Inflammatory macrophage treated with lipopolysaccharide for 4 hours (primary cell): ENCODE measurements at regions not wholly inside any gene's neighbourhood (a gene's known extent, or its start where the extent isn't known, plus 50 kb on each side); places are given as distances from the start of the nearest gene placed in this dataset.

ENCODE experiments used
- DNase-seq: peaks from one replicate; pipeline ENCODE4 v3.0.0-alpha.2; 2020

- peak; percentile 38 for DNase-seq
Measured at GRCh38 chr2:12931186-12931844, 214.6 kb downstream of the TRIB2 start.

DNA sequence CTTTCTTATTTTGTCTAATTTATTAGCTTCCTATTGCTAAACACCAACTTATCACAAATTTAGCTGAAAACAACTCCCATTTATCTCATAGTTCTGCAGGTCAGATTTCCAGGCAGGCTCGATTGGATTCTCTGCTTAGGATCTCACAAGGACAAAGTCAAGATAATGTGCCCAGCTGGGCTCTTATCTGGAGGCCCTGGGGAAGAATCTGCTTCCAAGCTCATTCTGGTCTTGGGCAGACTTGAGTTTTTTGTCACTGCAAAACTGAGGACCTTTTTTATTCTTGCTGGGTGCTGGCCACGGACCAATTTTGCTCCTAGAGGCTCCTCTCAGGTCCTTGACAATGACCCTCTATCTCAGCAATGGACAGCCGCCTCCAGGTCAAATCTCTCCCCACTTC is 215.5 kb downstream of the TRIB2 start:
- DNase-seq, result no peak

- no peak for DNase-seq
Measured at GRCh38 chr2:12934146-12934756, 217.5 kb downstream of the TRIB2 start.

- DNase-seq, result no peak
Measured at GRCh38 chr2:12935222-12935621, 218.5 kb downstream of the TRIB2 start.

GRCh38 chr2:12935796-12936195 is 219.1 kb downstream of the TRIB2 start:
- no peak for DNase-seq

GRCh38 chr2:12941203-12941602 is 224.5 kb downstream of the TRIB2 start:
- DNase-seq, result no peak

GRCh38 chr2:12948231-12948960 is 231.7 kb downstream of the TRIB2 start:
- DNase-seq, result no peak

- DNase-seq, result no peak
Measured at GRCh38 chr2:12948961-12949353, 232.2 kb downstream of the TRIB2 start.

DNA sequence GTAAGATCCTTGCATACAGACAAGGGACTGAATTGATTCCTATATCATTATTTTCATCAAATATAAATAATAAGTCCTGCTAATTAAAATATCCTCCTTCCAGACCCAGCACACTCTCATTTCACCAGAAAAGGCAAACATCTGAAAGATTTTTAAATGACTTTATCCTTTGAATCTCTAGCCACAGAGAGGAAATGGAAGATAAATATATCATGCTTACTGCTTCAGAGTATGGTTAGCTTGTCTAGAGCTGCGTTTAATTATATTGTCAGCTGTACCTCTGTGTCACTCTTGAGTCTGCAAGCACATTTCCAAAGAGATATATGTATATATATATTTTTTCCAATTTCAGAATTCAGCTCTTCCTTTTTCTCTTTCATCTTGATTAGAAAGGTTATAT is 232.7 kb downstream of the TRIB2 start:
- no peak for DNase-seq

GRCh38 chr2:12950174-12950573 is 233.4 kb downstream of the TRIB2 start:
- no peak for DNase-seq

DNA sequence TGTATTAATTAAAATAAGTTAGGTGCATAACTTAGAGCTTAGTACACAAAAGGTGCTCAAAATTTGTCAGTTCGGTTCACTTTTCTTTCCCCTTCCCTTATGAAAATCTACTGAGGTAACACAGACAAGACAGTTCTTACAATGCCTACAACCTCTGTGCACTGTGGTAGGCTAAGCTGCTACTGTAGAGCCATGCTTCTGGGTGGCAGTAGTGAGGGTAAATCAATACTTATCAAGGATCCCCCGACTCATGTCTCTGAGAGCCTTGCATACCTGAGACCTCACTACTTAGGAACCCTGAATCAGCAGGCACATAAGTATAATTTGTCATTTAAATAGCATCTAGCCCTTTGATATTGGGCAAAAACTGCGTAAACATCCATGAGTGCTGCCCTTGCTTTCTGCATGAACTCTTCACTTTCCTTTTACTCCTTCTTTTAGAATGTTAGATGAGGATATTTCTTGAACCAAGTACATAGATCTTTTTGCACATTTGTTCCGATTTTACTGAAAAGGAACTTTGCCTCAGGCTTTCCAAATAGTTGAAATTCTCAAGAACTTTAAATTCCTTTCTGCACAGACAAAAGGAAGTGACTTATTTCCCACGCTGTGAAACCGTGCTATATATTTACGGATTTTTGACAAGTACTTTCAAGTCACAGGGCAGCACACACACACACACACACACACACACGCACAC is 234.4 kb downstream of the TRIB2 start:
- DNase-seq, result peak; percentile 10

GRCh38 chr2:12951657-12951973 is 234.9 kb downstream of the TRIB2 start:
- no peak for DNase-seq

GRCh38 chr2:12953596-12953995 is 236.9 kb downstream of the TRIB2 start:
- no peak for DNase-seq

GRCh38 chr2:12955864-12956263 is 239.1 kb downstream of the TRIB2 start:
- no peak for DNase-seq

DNA sequence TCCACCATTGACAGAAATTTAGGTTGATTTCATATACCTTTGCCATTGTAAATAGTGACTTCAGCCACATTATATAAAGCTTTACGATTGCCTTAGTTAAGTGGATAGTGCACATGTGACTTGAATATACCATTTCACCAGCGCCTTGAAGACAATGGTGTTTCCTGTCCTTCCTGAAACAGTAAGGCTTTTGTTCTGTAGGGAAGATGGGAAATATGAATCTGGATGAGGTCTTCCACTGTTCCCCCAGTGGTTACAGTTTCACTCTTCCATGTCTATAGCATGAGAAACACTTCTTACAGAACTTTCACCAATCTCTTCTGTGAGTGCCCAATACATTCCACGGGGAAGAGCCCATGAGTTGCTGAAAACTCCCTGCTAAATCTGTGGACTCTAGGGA is 240.5 kb downstream of the TRIB2 start:
- no peak for DNase-seq

GRCh38 chr2:12959935-12960334 is 243.2 kb downstream of the TRIB2 start:
- DNase-seq, result no peak

GRCh38 chr2:12960671-12961070 is 243.9 kb downstream of the TRIB2 start:
- DNase-seq, result no peak

- DNase-seq, result no peak
Measured at GRCh38 chr2:12964904-12965539, 248.3 kb downstream of the TRIB2 start.

GRCh38 chr2:12965540-12966269 is 249.0 kb downstream of the TRIB2 start:
- peak; percentile 79 for DNase-seq

DNA sequence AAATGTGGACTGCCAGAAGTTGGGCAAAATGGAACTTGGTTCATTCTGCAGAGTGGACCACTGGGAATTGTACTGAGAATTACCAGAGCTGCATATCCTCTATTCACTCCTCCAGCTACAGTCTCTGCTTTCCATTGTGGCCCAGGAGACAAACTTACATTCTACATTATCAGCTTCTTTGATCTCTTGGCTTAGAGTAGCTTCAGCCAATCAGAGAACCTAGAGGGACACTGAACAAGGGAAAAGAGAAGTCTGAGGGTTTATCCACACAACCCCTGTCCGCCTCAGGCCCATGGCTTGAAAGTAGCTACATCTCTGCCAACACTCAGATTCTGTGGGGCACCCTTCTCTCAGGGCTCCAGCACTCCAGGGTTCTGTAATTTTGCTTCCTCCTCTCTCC is 251.1 kb downstream of the TRIB2 start:
- DNase-seq, result no peak

DNA sequence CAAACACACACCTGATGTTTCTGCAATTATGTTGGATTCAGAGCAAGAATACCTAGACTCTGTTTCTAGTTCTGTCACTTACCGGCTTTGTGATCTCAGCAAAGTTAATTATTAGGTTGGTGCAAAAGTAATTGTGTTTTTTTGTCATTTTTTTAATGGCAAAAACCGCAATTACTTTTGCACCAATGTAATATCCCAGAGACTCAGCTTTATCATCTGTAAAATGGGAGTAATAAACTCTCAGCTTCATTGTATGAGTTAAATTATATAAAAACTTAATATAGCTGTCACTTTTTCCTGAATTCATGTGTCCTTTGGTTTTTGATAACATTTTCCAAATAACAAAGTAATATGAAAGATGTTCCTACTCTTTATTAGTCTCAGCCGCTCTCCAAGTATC is 251.7 kb downstream of the TRIB2 start:
- no peak for DNase-seq

GRCh38 chr2:12970861-12971260 is 254.1 kb downstream of the TRIB2 start:
- DNase-seq, result no peak
